BE2C (cell line): ENCODE measurements at regions not wholly inside any gene's neighbourhood (a gene's known extent, or its start where the extent isn't known, plus 50 kb on each side); places are given as distances from the start of the nearest gene placed in this dataset.
"Not testable (repeated sequence)": the region's sequence is repeated elsewhere in the genome, so short reads cannot be mapped to it uniquely, and the experiment has no call there.

Experiments used
- DNase-seq: peaks from one replicate; pipeline ENCODE4 v3.0.0-alpha.2; 2020
- H3K27me3 ChIP-seq: fragments of 250-450 bp; sonication (Bioruptor Pico); 2 replicates; pipeline ENCODE4 v1.5.1; 2020; ENCODE audit warnings: mild to moderate bottlenecking
- H3K36me3 ChIP-seq: fragments of 250-450 bp; sonication (Bioruptor Pico); 2 replicates; pipeline ENCODE4 v1.5.1; 2020; ENCODE audit warnings: mild to moderate bottlenecking
- H3K4me1 ChIP-seq: fragments of 250-450 bp; sonication (Bioruptor Pico); 2 replicates; pipeline ENCODE4 v1.5.1; 2020
- H3K4me3 ChIP-seq: 2 replicates; pipeline ENCODE4 v1.5.1; 2011; ENCODE audit warnings: low read depth, low read length
- H3K9me3 ChIP-seq: fragments of 250-450 bp; sonication (Bioruptor Pico); 2 replicates; pipeline ENCODE4 v1.5.1; 2020

DNA sequence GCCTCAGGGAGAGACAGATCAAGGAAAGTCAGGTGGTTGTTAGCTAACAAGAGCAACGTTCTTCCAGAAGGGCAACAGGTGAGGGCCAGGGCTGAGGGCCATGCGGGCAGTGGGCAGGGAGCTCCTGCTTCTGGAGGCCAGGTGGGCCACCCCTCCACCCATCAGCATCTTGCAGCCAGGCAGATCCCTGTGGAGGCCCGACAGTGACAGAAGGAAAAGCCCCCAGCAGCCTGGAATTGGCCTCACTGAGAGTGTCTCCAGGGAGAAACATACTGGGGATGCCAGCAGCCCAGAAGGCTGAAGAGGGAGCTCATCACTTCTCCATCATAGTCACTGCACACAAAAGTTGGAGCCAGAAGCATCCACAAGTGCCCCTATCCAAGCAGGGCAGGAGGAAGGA lies 300.1 kb downstream of the BCL2L11 start:
- not testable (repeated sequence) for DNase-seq, H3K36me3 ChIP-seq

DNA sequence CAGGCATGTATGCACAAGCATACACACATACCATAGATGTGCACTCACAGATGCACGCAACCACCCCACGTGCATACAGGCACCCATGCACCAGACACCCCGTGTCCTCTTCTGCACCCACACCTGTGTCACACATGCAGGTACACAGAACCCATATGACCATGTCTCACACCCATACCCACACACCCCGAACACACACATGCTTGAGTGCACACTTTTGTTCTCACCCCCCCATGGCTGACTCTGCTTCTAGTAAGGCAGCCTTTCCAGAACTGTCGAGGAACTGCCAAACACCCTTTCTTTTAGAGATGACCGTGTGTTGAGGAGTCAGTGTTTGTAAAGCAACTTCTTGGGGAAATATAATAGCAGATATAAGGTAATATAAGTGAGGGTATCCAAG lies 301.2 kb downstream of the BCL2L11 start:
- H3K4me1 ChIP-seq, H3K27me3 ChIP-seq, H3K9me3 ChIP-seq, DNase-seq, H3K36me3 ChIP-seq, H3K4me3 ChIP-seq: not testable (repeated sequence)

More for the DNA sequence above, 300.1 kb downstream of the BCL2L11 start:
- not testable (repeated sequence) for H3K9me3 ChIP-seq, H3K4me1 ChIP-seq, H3K27me3 ChIP-seq, H3K4me3 ChIP-seq

DNA sequence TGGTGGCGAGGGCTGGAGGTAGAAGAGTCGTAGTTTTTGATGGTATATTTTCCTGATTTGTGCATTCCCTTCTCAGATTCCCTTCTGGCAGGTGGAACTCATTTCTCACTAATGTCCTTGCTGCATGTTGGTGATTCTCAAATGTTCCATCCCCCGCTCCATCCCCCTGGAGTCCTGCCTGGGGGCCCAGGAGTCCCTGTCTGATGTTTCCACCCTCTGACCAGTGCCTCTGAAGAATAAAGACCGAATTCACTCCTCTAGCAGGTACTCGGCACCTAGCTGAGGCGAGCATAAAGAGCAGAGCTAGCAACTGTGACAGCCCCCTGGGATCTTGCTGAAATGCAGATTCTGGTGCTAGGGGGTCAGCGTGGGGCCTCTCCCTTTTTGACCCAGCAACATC lies 301.8 kb downstream of the BCL2L11 start:
- H3K27me3 ChIP-seq, H3K9me3 ChIP-seq, DNase-seq, H3K4me3 ChIP-seq, H3K4me1 ChIP-seq, H3K36me3 ChIP-seq: not testable (repeated sequence)

DNA sequence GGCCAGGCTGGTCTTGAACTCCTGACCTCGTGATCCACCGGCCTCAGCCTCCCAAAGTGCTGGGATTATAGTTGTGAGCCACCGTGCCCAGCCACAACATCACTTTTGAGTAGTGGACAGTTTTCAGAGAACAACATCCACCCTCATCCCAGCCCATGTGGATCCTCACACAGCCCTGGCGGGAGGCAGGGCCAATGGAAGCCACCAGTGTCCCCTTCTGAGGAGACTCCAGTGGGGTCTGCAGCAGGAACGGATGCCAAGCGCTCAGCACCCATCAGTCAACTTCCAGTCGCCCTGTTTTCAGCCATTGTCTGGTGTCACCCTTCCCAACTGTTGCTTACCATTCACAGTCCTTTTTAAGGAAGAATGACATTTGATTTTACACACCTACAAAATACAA lies 302.5 kb downstream of the BCL2L11 start:
- H3K4me1 ChIP-seq, H3K4me3 ChIP-seq, H3K9me3 ChIP-seq, DNase-seq, H3K27me3 ChIP-seq, H3K36me3 ChIP-seq: not testable (repeated sequence)

DNA sequence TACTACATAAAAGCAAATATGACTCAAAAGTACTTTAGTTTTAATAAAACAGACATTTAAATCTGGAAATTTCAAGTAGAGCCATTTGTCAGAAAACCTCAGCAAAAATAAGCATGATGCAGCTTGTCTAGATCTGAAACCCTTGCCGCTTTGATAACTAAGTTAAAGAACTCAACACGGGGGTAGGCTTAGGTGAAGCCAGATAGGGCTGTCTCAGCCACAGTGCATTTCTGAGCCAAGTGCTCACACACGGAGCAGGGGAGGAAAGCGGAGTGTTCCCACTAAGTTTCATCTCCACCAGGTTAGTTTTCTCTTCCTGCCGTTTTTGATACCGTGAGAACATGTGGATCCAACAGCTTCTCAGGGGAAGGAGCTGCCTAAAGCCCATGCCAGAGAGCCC lies 303.5 kb downstream of the BCL2L11 start:
- H3K9me3 ChIP-seq, H3K4me3 ChIP-seq, H3K4me1 ChIP-seq, H3K36me3 ChIP-seq, DNase-seq, H3K27me3 ChIP-seq: not testable (repeated sequence)

DNA sequence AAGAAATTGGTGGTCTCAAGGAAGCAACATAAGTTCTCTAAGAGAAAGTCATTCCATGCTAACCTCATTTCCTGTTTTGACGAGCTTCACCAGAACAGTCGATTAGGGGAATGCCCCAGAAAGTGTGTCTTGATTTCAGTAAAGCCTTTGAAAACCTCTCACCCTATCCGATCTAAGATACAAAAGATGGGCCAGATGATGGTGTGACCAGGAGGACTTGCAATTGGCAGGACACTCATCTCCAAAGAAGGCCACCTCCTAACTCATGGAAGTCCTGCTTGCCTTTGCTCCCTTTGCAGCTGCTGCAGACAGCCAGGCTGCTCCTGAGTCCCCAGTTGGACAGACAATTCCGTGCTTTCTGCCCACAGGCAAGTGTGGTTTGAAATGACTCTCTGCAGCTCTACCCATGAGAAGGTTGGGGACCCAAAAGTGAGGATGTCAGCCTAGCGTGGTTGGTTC lies 304.2 kb downstream of the BCL2L11 start:
- H3K9me3 ChIP-seq, H3K36me3 ChIP-seq, DNase-seq, H3K27me3 ChIP-seq, H3K4me1 ChIP-seq, H3K4me3 ChIP-seq: not testable (repeated sequence)

DNA sequence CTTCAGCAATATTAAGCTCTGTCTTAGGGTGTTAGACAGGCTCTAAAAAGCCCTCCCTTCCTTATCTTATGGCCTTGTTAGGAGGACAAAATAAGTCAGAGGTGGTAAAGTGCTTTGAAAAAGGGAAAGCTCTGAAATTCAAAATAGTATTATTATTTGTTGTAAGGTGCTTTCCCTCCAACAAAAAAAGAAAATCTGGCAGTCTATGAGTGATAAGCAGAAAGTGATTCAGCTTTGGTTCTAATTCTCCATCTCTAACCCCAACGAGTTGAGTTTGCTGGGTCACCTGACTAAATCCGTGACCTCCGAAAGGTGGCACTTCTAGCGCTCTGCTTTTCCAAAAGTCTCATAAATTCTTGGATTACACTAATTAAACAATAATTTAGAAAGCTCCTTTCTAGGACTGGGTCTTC lies 305.1 kb downstream of the BCL2L11 start:
- H3K4me3 ChIP-seq, H3K27me3 ChIP-seq, DNase-seq, H3K36me3 ChIP-seq, H3K9me3 ChIP-seq, H3K4me1 ChIP-seq: not testable (repeated sequence)

DNA sequence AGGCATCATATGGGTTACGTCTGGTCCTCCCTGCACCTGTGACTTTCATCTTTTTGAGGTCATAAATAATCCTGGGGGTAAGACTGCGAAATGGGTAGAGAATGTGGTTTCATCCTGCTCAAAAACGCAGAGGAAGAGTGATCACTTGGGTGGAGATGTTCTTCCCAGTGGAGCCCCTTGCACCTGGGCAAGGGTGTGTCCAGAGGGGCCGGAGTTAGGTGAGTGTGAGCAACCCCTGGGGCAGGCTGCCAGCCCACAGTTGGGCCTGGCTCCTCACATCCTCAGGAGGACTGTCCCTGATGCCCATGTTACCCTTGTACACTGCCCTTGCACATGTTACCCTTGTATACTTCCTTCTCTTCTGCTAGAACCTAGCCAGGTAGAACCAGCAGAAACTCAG lies 306.6 kb downstream of the BCL2L11 start:
- H3K4me3 ChIP-seq, H3K36me3 ChIP-seq, H3K27me3 ChIP-seq, H3K9me3 ChIP-seq, H3K4me1 ChIP-seq, DNase-seq: not testable (repeated sequence)

DNA sequence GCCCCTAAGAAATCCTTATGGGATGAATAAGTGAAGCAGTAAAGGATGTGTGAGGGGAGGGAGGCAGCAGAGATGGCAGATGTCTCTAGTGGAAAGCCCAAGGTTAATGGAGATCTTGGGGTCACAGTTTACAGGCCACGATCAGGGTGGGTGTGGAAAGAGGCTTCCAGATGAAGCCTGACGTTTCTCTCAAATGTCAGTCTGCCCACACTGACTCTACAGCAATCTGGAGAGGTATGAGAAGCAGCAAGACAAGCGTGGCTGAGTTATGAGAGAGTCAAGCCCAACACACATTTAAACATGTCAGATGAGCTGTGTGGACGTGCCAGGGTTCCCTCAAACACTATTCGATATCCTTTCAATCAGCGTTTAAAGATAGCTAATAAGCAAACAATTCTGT lies 308.2 kb downstream of the BCL2L11 start:
- DNase-seq, H3K9me3 ChIP-seq, H3K27me3 ChIP-seq, H3K4me1 ChIP-seq, H3K36me3 ChIP-seq, H3K4me3 ChIP-seq: not testable (repeated sequence)

DNA sequence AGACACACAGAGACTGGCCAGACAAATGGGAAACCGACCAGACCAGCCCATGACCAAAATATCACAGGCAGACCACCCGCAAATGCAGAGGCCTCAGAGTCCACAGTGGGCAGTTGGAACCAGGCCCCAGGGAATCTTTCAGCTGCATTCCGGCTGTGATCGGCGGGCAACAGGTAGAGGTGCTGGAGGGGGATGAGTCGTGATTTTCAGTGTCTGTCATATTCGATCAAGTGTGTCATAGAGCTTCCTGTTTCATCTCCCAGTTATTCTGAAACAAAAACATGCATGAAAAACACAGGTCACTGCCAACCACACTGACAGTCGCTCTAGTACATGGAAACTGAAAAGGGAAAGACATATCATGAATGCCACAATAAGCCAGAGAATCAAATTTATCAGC lies 308.6 kb downstream of the BCL2L11 start:
- H3K9me3 ChIP-seq, H3K36me3 ChIP-seq, H3K4me1 ChIP-seq, H3K4me3 ChIP-seq, DNase-seq, H3K27me3 ChIP-seq: not testable (repeated sequence)

DNA sequence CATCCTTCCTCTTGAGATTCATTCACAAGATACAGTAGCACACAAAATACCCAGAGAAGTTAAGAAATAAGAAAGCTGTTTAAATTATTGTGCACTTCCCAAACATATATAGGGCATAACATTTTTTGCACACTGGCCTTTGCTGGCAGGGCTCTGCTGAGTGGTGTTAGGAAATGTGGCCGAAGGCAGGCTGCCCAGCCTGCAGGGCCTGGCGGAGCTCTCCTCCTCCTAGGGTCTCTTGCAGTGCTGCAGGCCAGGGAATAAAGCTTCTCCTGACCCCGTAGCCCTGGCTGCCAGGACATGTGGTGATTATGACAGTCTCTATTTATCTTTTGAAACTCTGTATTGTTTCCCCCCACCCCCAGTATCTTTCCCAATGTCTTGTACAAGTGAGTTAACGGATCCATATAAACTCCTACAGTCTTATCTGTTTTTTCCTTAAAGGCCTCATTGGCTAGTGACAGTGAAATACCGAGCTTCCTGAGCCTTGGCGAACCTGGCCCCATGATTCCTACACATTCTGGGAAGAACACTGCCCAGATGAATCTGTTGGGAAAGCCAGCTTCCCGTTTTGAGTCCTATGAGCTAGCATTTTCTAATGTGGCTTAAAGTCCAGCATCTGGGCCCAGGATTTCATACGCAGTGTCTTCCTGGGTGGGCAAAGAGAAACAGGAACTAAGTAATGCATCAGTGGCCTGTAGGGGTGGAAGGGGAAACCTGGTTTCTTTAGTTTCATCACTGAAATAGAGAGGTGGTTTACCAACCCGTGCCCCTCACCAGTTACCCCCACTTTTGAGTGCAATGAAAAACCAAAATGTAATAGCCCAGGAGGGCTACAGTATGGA lies 310.3 kb downstream of the BCL2L11 start:
- not testable (repeated sequence) for H3K27me3 ChIP-seq, H3K4me1 ChIP-seq, H3K9me3 ChIP-seq, DNase-seq, H3K4me3 ChIP-seq, H3K36me3 ChIP-seq

DNA sequence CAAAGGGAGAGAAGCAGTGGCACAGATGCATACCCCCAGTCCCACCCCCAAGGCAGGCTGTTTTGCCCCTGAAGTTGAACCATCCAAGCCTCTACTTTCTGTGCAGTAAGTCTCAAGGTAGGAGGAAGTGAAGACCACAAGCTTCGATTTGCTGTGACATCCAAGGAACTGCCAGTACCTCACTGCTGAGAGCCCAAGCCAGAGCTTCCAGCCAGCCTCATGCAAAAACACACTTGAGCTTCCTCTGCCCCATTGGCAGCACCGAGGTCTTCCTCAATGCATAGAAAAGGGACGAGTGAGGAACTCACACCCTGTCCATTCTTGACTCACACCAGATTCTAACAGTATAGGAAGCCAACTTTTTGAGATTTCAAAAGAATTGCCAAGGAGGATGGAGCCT lies 311.7 kb downstream of the BCL2L11 start:
- H3K9me3 ChIP-seq, H3K4me3 ChIP-seq, H3K36me3 ChIP-seq, DNase-seq, H3K27me3 ChIP-seq, H3K4me1 ChIP-seq: not testable (repeated sequence)

DNA sequence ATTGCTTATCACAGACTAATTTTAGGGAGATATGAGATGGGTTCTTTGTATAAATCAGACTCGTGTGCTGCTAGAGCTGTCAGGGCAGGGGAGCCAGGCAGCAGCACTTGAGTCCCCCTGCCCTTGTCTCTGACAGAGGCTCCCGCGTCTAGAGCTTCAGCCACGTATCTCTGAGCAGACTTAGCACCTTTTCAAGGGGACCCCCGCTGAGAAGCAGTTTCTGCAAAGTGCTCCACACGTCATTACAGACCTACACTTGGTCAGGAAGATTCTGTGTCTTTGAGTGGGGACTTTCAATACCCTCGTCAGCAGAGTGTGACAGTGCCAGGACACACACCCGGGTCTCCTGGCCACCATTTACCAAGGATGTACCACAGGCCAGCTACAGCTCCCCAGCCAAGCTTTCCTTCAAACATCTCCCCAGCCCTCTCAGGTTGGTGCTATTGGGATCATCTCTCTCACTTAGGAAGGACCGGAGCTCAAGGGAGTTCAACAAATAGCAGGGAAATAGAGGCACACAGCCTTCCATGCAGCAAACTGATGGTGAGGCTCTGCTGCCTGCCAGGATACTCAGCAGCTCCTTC lies 312.3 kb downstream of the BCL2L11 start:
- not testable (repeated sequence) for H3K36me3 ChIP-seq, H3K27me3 ChIP-seq, H3K4me3 ChIP-seq, H3K9me3 ChIP-seq, H3K4me1 ChIP-seq, DNase-seq

DNA sequence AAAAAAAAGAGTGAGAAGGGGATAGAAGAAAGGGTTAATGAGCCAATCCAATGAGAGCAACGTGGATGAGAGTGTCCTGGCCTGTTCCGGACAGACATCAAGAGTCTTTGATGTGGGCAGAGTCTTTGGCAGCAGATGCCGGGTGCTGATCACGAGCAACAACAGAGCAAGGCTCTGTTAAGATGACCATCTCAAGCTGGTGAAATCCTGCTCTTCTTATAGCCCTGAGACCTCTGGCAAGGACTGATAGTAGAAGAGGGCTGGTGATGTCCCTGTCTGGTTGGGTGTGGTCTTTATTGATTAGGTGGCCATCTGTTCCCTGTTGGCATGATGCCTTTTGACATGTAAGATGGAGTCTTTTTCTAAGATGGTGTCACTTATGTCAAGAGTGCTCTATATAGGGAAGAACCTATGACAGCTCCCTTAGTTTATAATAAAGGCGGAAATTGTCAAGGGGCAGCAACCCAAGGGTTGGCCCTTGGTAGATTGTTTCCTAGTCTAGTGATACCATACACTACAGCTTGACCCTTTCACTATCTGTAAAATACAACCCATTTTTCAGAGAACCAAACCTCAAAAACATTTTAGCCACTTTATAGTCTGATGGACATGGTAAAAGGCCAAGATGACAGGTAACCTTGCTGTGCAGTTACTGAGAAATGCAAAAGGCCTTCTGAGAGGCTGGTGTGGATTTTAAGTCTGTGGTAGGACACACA lies 313.3 kb downstream of the BCL2L11 start:
- H3K27me3 ChIP-seq, H3K4me3 ChIP-seq, DNase-seq, H3K4me1 ChIP-seq, H3K9me3 ChIP-seq, H3K36me3 ChIP-seq: not testable (repeated sequence)

DNA sequence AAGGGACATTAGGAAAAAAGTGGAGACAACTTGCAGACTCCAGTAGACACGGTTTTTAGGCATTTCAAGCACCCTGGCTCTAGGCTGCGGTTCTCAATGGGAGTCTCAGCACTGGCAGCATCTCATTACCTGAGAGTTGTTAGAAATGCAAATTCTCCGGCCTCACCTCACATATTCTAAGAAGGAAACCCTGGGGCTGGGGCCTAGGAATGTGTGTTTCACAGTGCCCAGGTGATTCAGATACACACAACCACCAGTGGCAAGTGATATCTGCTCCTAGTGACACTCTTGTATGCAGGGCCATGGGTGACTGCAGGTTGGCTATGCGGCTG lies 313.9 kb downstream of the BCL2L11 start:
- DNase-seq, result not testable (repeated sequence)

DNA sequence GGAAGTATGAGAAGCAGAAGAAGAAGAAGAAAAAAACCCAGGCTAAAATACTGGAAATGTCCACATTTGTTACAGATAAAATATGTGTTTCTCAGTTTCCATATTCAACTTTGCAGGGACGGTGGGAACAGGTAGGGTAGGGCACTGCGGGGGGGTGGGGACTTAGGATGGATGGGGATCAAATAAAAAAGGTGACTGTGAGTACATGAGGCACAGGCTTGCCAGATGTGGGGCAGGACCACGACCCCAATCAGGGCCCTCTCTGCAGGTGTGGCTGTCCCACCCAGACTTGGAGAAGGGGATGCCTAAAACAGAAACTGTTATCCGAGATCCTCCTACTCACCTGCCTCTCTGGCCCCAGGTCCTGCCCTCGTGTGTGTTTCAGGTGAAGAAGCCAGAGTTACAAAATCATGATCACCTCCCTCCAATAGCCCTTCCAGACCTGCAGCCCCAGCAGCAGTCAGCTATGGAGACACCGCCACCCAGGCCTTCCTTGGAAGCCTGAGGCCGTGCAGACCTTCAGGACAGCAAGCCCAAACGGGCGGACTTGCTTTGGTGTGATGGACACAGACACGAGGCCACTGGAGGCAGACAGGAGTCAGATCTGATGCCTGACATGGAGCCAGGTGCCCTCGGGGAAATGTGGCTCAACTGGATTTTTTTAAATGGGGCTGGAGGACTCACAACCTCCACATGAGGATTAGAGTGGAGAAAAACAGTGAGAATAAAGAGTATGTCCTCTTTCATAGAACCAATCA lies 315.0 kb downstream of the BCL2L11 start:
- H3K36me3 ChIP-seq, H3K4me1 ChIP-seq, H3K9me3 ChIP-seq, DNase-seq, H3K4me3 ChIP-seq, H3K27me3 ChIP-seq: not testable (repeated sequence)

More for the DNA sequence above, 313.9 kb downstream of the BCL2L11 start:
- H3K36me3 ChIP-seq, H3K27me3 ChIP-seq, H3K9me3 ChIP-seq, H3K4me1 ChIP-seq, H3K4me3 ChIP-seq: not testable (repeated sequence)
